OCI-LY3 (cell line): ENCODE measurements at regions not wholly inside any gene's neighbourhood (a gene's known extent, or its start where the extent isn't known, plus 50 kb on each side); places are given as distances from the start of the nearest gene placed in this dataset.

Experiments
- EZH2phosphoT487 ChIP-seq: fragments of 200-600 bp; shearing (Covaris generic); IDR thresholded peaks from 2 replicates; pipeline ENCODE4 v1.6.1; 2018; ENCODE audit warnings: antibody characterized with exemption, mixed run types, low read depth
- TF ChIP-seq, protein P1 (sequence below): fragments of 200-600, 300-600 bp; sonication (generic); IDR thresholded peaks from 2 replicates; pipeline ENCODE4 v1.5.1; 2014; ENCODE audit warnings: antibody characterized with exemption, low read length, low read depth

DNA sequence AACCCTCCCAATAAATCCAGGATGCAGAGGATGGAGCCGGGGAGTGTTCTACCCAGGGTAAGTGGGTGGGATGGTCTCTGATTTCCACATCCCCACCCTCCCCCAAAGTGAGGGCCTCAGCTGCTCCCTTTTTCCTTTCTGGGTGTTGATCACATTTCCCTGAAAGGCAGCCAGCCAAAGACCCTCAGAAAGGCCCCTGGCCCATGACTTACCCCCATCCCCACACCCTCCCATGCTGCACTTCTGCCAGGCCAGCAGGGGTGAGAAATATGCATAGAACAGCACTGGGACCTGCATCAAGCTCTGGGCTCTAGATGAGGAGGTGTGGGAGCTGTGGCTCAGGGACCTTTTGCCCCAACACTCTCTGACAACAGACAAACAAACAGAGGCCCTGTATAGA lies 927.3 kb upstream of the ZNF722 start:
- TF ChIP-seq, protein P1, sequence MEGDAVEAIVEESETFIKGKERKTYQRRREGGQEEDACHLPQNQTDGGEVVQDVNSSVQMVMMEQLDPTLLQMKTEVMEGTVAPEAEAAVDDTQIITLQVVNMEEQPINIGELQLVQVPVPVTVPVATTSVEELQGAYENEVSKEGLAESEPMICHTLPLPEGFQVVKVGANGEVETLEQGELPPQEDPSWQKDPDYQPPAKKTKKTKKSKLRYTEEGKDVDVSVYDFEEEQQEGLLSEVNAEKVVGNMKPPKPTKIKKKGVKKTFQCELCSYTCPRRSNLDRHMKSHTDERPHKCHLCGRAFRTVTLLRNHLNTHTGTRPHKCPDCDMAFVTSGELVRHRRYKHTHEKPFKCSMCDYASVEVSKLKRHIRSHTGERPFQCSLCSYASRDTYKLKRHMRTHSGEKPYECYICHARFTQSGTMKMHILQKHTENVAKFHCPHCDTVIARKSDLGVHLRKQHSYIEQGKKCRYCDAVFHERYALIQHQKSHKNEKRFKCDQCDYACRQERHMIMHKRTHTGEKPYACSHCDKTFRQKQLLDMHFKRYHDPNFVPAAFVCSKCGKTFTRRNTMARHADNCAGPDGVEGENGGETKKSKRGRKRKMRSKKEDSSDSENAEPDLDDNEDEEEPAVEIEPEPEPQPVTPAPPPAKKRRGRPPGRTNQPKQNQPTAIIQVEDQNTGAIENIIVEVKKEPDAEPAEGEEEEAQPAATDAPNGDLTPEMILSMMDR: no peak
- TF ChIP-seq EZH2phosphoT487: no peak
